Gastrocnemius medialis (tissue), 4 donors: ENCODE measurements at regions not wholly inside any gene's neighbourhood (a gene's known extent, or its start where the extent isn't known, plus 50 kb on each side); places are given as distances from the start of the nearest gene placed in this dataset.

ENCODE experiments used
- POLR2A ChIP-seq, 2 donors: fragments of 450-650 bp; IDR thresholded peaks; one replicate each; pipeline ENCODE4 v1.6.1; 2017; ENCODE audit warnings: antibody characterized with exemption in 2 of 2, mild to moderate bottlenecking in 2 of 2, moderate library complexity in 2 of 2
- TF ChIP-seq, protein P1 (sequence below), 5 experiments: fragments of 450-650 bp in 3 of 5; fragments of 200-600 bp in 2 of 5; sonication (generic) in 2 of 5; IDR thresholded peaks in 4 of 5; conservative IDR thresholded peaks in 1 of 5; 1 replicate in 4 of 5; 2 replicates in 1 of 5; pipeline ENCODE4 v1.5.1; 2016 to 2019; ENCODE audit warnings: antibody characterized with exemption in 5 of 5, mild to moderate bottlenecking in 3 of 5, moderate library complexity in 3 of 5

- TF ChIP-seq, protein P1, sequence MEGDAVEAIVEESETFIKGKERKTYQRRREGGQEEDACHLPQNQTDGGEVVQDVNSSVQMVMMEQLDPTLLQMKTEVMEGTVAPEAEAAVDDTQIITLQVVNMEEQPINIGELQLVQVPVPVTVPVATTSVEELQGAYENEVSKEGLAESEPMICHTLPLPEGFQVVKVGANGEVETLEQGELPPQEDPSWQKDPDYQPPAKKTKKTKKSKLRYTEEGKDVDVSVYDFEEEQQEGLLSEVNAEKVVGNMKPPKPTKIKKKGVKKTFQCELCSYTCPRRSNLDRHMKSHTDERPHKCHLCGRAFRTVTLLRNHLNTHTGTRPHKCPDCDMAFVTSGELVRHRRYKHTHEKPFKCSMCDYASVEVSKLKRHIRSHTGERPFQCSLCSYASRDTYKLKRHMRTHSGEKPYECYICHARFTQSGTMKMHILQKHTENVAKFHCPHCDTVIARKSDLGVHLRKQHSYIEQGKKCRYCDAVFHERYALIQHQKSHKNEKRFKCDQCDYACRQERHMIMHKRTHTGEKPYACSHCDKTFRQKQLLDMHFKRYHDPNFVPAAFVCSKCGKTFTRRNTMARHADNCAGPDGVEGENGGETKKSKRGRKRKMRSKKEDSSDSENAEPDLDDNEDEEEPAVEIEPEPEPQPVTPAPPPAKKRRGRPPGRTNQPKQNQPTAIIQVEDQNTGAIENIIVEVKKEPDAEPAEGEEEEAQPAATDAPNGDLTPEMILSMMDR (IDR thresholded peaks at IDR 0.05 in 4 of 5, conservative IDR thresholded peaks at IDR 0.05 in 1 of 5) = no peak
- TF ChIP-seq POLR2A (IDR thresholded peaks at IDR 0.05) = no peak
Measured at GRCh38 chr5:176741561-176742211, 68.7 kb upstream of the UNC5A start.
